ENCODE measurements at regions not wholly inside any gene's neighbourhood (a gene's known extent, or its start where the extent isn't known, plus 50 kb on each side); places are given as distances from the start of the nearest gene placed in this dataset.

GRCh38 chr2:88842656-88843460 is 151.4 kb downstream of the RPIA start:
- H3K27ac Mint-ChIP-seq = no peak overlapping the region
- peaks cover 2% of the 10 kb centered on the region; the same call in 1 of the 2 replicates for H3K36me3 Mint-ChIP-seq
- H3K4me1 Mint-ChIP-seq = no peaks in the 10 kb centered on the region
- DNase-seq (ENCODE audit: low spot score) (no peak), ATAC-seq (no peak)
- peaks cover 10% of the 10 kb centered on the region for H3K27me3 Mint-ChIP-seq (ENCODE audit: low read depth)
- ChIA-PET POLR2A (no interaction called here), CTCF (no interaction called here)
- TF ChIP-seq, protein P1, sequence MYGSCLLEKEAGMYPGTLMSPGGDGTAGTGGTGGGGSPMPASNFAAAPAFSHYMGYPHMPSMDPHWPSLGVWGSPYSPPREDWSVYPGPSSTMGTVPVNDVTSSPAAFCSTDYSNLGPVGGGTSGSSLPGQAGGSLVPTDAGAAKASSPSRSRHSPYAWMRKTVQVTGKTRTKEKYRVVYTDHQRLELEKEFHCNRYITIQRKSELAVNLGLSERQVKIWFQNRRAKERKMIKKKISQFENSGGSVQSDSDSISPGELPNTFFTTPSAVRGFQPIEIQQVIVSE (CRISPR knock-in tag; IDR thresholded peaks at IDR 0.05; ENCODE audit: borderline replicate concordance) = no peak
- TF ChIP-seq ZNF232 (CRISPR knock-in tag; IDR thresholded peaks at IDR 0.05) (no peak), TCF7 (CRISPR knock-in tag; IDR thresholded peaks at IDR 0.05; ENCODE audit: low read depth) (no peak), GRHL2 (CRISPR knock-in tag; IDR thresholded peaks at IDR 0.05; ENCODE audit: insufficient replicate concordance, severe bottlenecking) (no peak), IRF2 (CRISPR knock-in tag; IDR thresholded peaks at IDR 0.05; ENCODE audit: borderline replicate concordance, low read depth) (no peak), MXD4 (CRISPR knock-in tag; IDR thresholded peaks at IDR 0.05; ENCODE audit: borderline replicate concordance) (no peak), ESRRA (CRISPR knock-in tag; IDR thresholded peaks at IDR 0.05; ENCODE audit: borderline replicate concordance) (no peak), ZBTB43 (CRISPR knock-in tag; IDR thresholded peaks at IDR 0.05) (no peak)
- peaks cover 13% of the 10 kb centered on the region for H3K9me3 Mint-ChIP-seq
- no peak overlapping the region for H3K4me3 Mint-ChIP-seq

GRCh38 chr2:88843651-88844050 is 152.2 kb downstream of the RPIA start:
- TF ChIP-seq GTF2I (CRISPR knock-in tag; conservative IDR thresholded peaks at IDR 0.05) (no peak), RORB (CRISPR knock-in tag; IDR thresholded peaks at IDR 0.05) (no peak), EMX1 (CRISPR knock-in tag; IDR thresholded peaks at IDR 0.05) (no peak), NFYB (CRISPR knock-in tag; conservative IDR thresholded peaks at IDR 0.05; ENCODE audit: low read depth) (no peak), KAT7 (CRISPR knock-in tag; IDR thresholded peaks at IDR 0.05; ENCODE audit: borderline replicate concordance) (no peak), ZNF121 (CRISPR knock-in tag; IDR thresholded peaks at IDR 0.05) (no peak), ZNF416 (CRISPR knock-in tag; IDR thresholded peaks at IDR 0.05) (no peak), ZNF219 (CRISPR knock-in tag; IDR thresholded peaks at IDR 0.05; ENCODE audit: borderline replicate concordance) (no peak)
- TF ChIP-seq, protein P2, sequence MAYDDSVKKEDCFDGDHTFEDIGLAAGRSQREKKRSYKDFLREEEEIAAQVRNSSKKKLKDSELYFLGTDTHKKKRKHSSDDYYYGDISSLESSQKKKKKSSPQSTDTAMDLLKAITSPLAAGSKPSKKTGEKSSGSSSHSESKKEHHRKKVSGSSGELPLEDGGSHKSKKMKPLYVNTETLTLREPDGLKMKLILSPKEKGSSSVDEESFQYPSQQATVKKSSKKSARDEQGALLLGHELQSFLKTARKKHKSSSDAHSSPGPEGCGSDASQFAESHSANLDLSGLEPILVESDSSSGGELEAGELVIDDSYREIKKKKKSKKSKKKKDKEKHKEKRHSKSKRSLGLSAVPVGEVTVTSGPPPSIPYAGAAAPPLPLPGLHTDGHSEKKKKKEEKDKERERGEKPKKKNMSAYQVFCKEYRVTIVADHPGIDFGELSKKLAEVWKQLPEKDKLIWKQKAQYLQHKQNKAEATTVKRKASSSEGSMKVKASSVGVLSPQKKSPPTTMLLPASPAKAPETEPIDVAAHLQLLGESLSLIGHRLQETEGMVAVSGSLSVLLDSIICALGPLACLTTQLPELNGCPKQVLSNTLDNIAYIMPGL (CRISPR knock-in tag; IDR thresholded peaks at IDR 0.05) = no peak
- no peak overlapping the region for H3K27ac Mint-ChIP-seq
- ChIA-PET CTCF (no interaction called here), POLR2A (no interaction called here)
- ATAC-seq (no peak), DNase-seq (ENCODE audit: low spot score) (no peak)
- peaks cover 16% of the 10 kb centered on the region for H3K9me3 Mint-ChIP-seq
- peaks cover 11% of the 10 kb centered on the region; the same call in 1 of the 2 replicates for H3K27me3 Mint-ChIP-seq (ENCODE audit: low read depth)
- no peak overlapping the region for H3K4me3 Mint-ChIP-seq
- H3K36me3 Mint-ChIP-seq = peaks cover 4% of the 10 kb centered on the region; the same call in 1 of the 2 replicates
- no peaks in the 10 kb centered on the region for H3K4me1 Mint-ChIP-seq

- H3K9me3 Mint-ChIP-seq = peaks cover 16% of the 10 kb centered on the region
- DNase-seq (ENCODE audit: low spot score) (no peak), ATAC-seq (no peak)
- no peak overlapping the region for H3K27ac Mint-ChIP-seq
- ChIA-PET POLR2A (no interaction called here), CTCF (interaction anchor here (1.2 to 1.5 kb wide), 2 partner anchors 13 to 35 kb away, joined by 3 to 4 read pairs; no protein-coding TSS in a partner anchor)
- H3K27me3 Mint-ChIP-seq (ENCODE audit: low read depth) = peaks cover 11% of the 10 kb centered on the region; the same call in 1 of the 2 replicates
- no peak overlapping the region for H3K4me3 Mint-ChIP-seq
- H3K36me3 Mint-ChIP-seq = peaks cover 5% of the 10 kb centered on the region; the same call in 1 of the 2 replicates
- H3K4me1 Mint-ChIP-seq = no peaks in the 10 kb centered on the region
- TF ChIP-seq GTF2I (CRISPR knock-in tag; conservative IDR thresholded peaks at IDR 0.05) = no peak
- TF ChIP-seq, protein P3, sequence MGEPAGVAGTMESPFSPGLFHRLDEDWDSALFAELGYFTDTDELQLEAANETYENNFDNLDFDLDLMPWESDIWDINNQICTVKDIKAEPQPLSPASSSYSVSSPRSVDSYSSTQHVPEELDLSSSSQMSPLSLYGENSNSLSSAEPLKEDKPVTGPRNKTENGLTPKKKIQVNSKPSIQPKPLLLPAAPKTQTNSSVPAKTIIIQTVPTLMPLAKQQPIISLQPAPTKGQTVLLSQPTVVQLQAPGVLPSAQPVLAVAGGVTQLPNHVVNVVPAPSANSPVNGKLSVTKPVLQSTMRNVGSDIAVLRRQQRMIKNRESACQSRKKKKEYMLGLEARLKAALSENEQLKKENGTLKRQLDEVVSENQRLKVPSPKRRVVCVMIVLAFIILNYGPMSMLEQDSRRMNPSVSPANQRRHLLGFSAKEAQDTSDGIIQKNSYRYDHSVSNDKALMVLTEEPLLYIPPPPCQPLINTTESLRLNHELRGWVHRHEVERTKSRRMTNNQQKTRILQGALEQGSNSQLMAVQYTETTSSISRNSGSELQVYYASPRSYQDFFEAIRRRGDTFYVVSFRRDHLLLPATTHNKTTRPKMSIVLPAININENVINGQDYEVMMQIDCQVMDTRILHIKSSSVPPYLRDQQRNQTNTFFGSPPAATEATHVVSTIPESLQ (CRISPR knock-in tag; IDR thresholded peaks at IDR 0.05) = no peak
- no peak for TF ChIP-seq FOXJ3 (CRISPR knock-in tag; IDR thresholded peaks at IDR 0.05; ENCODE audit: borderline replicate concordance)
- no peak for TF ChIP-seq ZNF416 (CRISPR knock-in tag; IDR thresholded peaks at IDR 0.05)
- no peak for TF ChIP-seq PRRX2 (CRISPR knock-in tag; IDR thresholded peaks at IDR 0.05)
- no peak for TF ChIP-seq FOXK1 (CRISPR knock-in tag; IDR thresholded peaks at IDR 0.05)
- TF ChIP-seq TCF7 (CRISPR knock-in tag; IDR thresholded peaks at IDR 0.05; ENCODE audit: low read depth) = no peak
- no peak for TF ChIP-seq ERG (CRISPR knock-in tag; IDR thresholded peaks at IDR 0.05)
- TF ChIP-seq, protein P4, sequence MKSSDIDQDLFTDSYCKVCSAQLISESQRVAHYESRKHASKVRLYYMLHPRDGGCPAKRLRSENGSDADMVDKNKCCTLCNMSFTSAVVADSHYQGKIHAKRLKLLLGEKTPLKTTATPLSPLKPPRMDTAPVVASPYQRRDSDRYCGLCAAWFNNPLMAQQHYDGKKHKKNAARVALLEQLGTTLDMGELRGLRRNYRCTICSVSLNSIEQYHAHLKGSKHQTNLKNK (CRISPR knock-in tag; IDR thresholded peaks at IDR 0.05) = no peak
Observed at GRCh38 chr2:88844960-88845359, 153.5 kb downstream of the RPIA start.
